Loucy (cell line): ENCODE measurements at regions not wholly inside any gene's neighbourhood (a gene's known extent, or its start where the extent isn't known, plus 50 kb on each side); places are given as distances from the start of the nearest gene placed in this dataset.

Experiments used
- H2AFZ ChIP-seq: fragments of 200-600 bp; sonication (generic); 2 replicates; pipeline ENCODE4 v1.6.0; 2016; ENCODE audit warnings: antibody characterized with exemption, mild to moderate bottlenecking, low read length, moderate library complexity
- H3F3A ChIP-seq: fragments of 200-600 bp; 2 replicates; pipeline ENCODE4 v1.6.0; 2016; ENCODE audit warnings: antibody characterized with exemption, low read depth, mild to moderate bottlenecking
- H3K27me3 ChIP-seq: fragments of 200-600 bp; sonication (generic); 2 replicates; pipeline ENCODE4 v1.6.1; 2014; ENCODE audit warnings: low read length, mild to moderate bottlenecking; ENCODE audit not compliant: insufficient read depth, poor library complexity, severe bottlenecking
- H3K36me3 ChIP-seq: fragments of 200-600 bp; sonication (generic); 2 replicates; pipeline ENCODE4 v1.6.1; 2016; ENCODE audit warnings: low read length; ENCODE audit not compliant: insufficient read depth
- H3K4me1 ChIP-seq: fragments of 200-600 bp; sonication (generic); 2 replicates; pipeline ENCODE4 v1.5.1; 2014; ENCODE audit warnings: low read length, mild to moderate bottlenecking; ENCODE audit not compliant: insufficient read depth, poor library complexity, severe bottlenecking
- H3K4me2 ChIP-seq: fragments of 200-600 bp; sonication (generic); 2 replicates; pipeline ENCODE4 v1.6.0; 2014; ENCODE audit warnings: antibody characterized with exemption, low read length, low read depth, mild to moderate bottlenecking; ENCODE audit not compliant: poor library complexity, severe bottlenecking
- H3K4me3 ChIP-seq: fragments of 200-600 bp; sonication (generic); 2 replicates; pipeline ENCODE4 v1.5.1; 2014; ENCODE audit warnings: low read length, mild to moderate bottlenecking, mixed read lengths; ENCODE audit not compliant: poor library complexity, severe bottlenecking
- H3K79me2 ChIP-seq: fragments of 200-600 bp; sonication (generic); 2 replicates; pipeline ENCODE4 v1.6.1; 2014; ENCODE audit warnings: low read length; ENCODE audit not compliant: insufficient read depth
- H3K9ac ChIP-seq: fragments of 200-600 bp; sonication (generic); 2 replicates; pipeline ENCODE4 v1.6.0; 2014; ENCODE audit warnings: mild to moderate bottlenecking, low read depth, low read length, moderate library complexity; ENCODE audit not compliant: poor library complexity, severe bottlenecking
- H3K9me2 ChIP-seq: fragments of 200-600 bp; sonication (generic); replicated peaks from 2 replicates; pipeline ENCODE4 v1.6.1; 2016; ENCODE audit warnings: low read depth, low read length, mixed read lengths
- H3K9me3 ChIP-seq: fragments of 200-600 bp; sonication (generic); 2 replicates; pipeline ENCODE4 v1.6.1; 2014; ENCODE audit warnings: mild to moderate bottlenecking, antibody characterized with exemption, low read length, low read depth; ENCODE audit not compliant: insufficient read depth
- H4K20me1 ChIP-seq: fragments of 200-600 bp; sonication (generic); 2 replicates; pipeline ENCODE4 v1.6.0; 2014; ENCODE audit warnings: antibody characterized with exemption, low read length, mild to moderate bottlenecking; ENCODE audit not compliant: insufficient read depth, poor library complexity, severe bottlenecking
- EZH2phosphoT487 ChIP-seq: fragments of 200-600 bp; IDR thresholded peaks from 2 replicates; pipeline ENCODE4 v1.6.1; 2018; ENCODE audit warnings: antibody characterized with exemption, mild to moderate bottlenecking, moderate library complexity, borderline replicate concordance
- TF ChIP-seq, protein P1 (sequence below): fragments of 200-600 bp; sonication (generic); conservative IDR thresholded peaks from 2 replicates; pipeline ENCODE4 v1.5.1; 2014; ENCODE audit warnings: mild to moderate bottlenecking, antibody characterized with exemption, low read length

DNA sequence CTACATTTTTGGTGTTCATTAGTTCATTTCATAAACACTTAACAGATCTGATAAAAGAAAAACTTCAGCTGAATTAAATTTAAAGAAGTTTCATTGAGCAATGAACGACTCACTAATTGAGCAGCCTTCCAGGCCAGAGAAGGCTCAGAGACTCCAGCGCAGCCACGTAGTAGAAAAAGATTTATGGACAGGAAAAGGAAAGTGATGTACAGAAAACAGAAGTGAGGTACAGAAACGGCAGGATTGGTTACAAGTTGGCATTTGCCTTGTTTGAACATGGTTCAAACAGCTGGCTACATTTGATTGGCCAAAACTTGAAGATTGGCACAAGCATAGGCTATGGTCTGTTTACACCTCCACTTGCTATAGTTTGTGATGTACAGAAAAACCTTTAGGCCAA is 166.3 kb upstream of the DTNBP1 start:
- peaks cover 4% of the 10 kb centered on the region for H3K4me1 ChIP-seq
- H3K9ac ChIP-seq: no peak overlapping the region
- no peak overlapping the region for H3K4me3 ChIP-seq
- H3K4me2 ChIP-seq: no peak overlapping the region
- H2AFZ ChIP-seq: no peak overlapping the region
- no peaks in the 10 kb centered on the region for H4K20me1 ChIP-seq
- H3F3A ChIP-seq: no peaks in the 10 kb centered on the region
- H3K79me2 ChIP-seq: no peaks in the 10 kb centered on the region
- no peaks in the 10 kb centered on the region for H3K9me2 ChIP-seq
- H3K9me3 ChIP-seq: no peaks in the 10 kb centered on the region
- H3K27me3 ChIP-seq: no peaks in the 10 kb centered on the region
- TF ChIP-seq, protein P1, sequence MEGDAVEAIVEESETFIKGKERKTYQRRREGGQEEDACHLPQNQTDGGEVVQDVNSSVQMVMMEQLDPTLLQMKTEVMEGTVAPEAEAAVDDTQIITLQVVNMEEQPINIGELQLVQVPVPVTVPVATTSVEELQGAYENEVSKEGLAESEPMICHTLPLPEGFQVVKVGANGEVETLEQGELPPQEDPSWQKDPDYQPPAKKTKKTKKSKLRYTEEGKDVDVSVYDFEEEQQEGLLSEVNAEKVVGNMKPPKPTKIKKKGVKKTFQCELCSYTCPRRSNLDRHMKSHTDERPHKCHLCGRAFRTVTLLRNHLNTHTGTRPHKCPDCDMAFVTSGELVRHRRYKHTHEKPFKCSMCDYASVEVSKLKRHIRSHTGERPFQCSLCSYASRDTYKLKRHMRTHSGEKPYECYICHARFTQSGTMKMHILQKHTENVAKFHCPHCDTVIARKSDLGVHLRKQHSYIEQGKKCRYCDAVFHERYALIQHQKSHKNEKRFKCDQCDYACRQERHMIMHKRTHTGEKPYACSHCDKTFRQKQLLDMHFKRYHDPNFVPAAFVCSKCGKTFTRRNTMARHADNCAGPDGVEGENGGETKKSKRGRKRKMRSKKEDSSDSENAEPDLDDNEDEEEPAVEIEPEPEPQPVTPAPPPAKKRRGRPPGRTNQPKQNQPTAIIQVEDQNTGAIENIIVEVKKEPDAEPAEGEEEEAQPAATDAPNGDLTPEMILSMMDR: no peak
- TF ChIP-seq EZH2phosphoT487: no peak
- H3K36me3 ChIP-seq: no peaks in the 10 kb centered on the region

DNA sequence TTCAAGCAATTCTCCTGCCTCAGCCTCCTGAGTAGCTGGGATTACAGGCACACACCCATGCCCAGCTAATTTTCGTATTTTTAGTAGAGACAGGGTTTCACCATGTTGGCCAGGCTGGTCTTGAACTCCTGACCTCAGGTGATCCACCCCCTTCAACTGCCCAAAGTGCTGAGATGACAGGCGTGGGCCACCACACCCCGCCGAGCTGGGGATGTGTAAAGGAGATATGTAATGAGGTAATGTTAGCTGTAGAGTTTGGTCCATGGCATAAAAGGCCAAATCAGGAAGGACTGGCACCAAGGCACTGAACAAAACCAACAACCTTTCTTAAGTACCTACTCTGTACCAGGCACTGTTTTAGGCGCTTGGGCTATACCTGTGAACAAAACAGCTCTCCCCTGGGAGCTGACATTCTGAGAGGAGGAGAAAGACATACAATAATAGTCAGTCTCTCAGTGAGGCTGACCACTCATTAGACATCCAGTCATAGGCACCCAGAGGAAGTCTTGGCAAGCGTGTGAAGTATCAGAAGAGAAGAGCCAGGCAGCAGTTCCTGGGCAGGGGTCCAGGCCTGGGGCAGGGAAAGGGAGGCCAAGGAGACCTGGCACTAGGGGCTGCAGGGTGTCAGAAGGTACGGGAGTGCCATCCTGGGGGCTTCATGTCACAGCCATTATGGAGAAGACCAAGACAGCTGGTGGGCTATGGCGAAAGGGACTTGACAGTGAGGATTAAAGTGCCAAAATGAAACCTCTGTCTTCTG is 164.8 kb upstream of the DTNBP1 start:
- H3K4me3 ChIP-seq: no peak overlapping the region
- H3F3A ChIP-seq: no peaks in the 10 kb centered on the region
- no peak overlapping the region for H2AFZ ChIP-seq
- no peaks in the 10 kb centered on the region for H3K9me2 ChIP-seq
- TF ChIP-seq, protein P1: no peak
- TF ChIP-seq EZH2phosphoT487: no peak
- no peaks in the 10 kb centered on the region for H3K79me2 ChIP-seq
- no peak overlapping the region for H3K9ac ChIP-seq
- H3K36me3 ChIP-seq: no peaks in the 10 kb centered on the region
- H3K4me1 ChIP-seq: peaks cover 4% of the 10 kb centered on the region
- no peaks in the 10 kb centered on the region for H3K27me3 ChIP-seq
- H3K4me2 ChIP-seq: no peak overlapping the region
- no peaks in the 10 kb centered on the region for H4K20me1 ChIP-seq
- no peaks in the 10 kb centered on the region for H3K9me3 ChIP-seq

DNA sequence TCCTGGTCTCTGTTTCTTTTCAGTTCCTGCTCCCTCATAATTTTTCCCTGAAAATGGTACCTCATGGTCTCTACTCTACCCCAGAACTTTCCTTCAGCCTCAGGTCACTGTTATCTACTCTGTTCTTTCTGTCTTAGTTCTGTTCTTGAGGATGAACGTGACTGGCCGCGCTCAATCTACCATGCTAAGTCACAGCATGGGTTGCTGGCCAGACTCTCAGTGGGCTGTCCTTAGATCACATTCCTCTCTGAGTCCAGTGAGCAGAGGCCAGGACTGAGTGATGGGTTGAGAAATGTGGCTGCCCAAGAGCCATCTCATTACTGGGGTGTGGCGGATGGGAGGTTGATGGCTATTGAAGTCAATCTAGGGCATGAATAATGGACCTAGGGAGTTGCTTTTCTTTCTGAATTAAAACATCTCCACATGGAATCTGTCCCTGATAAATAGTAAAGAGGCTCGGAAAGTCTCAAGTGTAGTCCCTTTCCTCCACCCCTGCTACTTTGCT is 164.0 kb upstream of the DTNBP1 start:
- Histone ChIP-seq H3K9me2 (no peaks in the 10 kb centered on the region), H3K4me2 (no peak overlapping the region), H3K36me3 (no peaks in the 10 kb centered on the region), H3K4me1 (peaks cover 4% of the 10 kb centered on the region), H2AFZ (no peak overlapping the region), H4K20me1 (no peaks in the 10 kb centered on the region), H3K79me2 (no peaks in the 10 kb centered on the region), H3K9me3 (no peaks in the 10 kb centered on the region), H3K4me3 (no peak overlapping the region), H3K27me3 (no peaks in the 10 kb centered on the region), H3F3A (no peaks in the 10 kb centered on the region), H3K9ac (no peak overlapping the region)
- TF ChIP-seq EZH2phosphoT487: no peak
- TF ChIP-seq, protein P1: no peak
